Kidney epithelial cell (primary cell): ENCODE measurements at regions not wholly inside any gene's neighbourhood (a gene's known extent, or its start where the extent isn't known, plus 50 kb on each side); places are given as distances from the start of the nearest gene placed in this dataset.

Experiments used
- DNase-seq: peaks from one replicate; pipeline ENCODE4 v3.0.0-alpha.2; 2010; ENCODE audit warnings: low read depth
- H3K27me3 ChIP-seq: 2 replicates; pipeline ENCODE4 v1.6.0; 2011; ENCODE audit warnings: low read length; ENCODE audit not compliant: control insufficient read depth, insufficient read depth
- H3K36me3 ChIP-seq: 2 replicates; pipeline ENCODE4 v1.5.1; 2011; ENCODE audit warnings: low read length; ENCODE audit not compliant: control insufficient read depth, insufficient read depth
- H3K4me3 ChIP-seq: 2 replicates; pipeline ENCODE4 v1.5.1; 2011; ENCODE audit warnings: low read depth, mild to moderate bottlenecking, control low read depth, low read length
- TF ChIP-seq, protein P1 (sequence below): IDR thresholded peaks from 2 replicates; pipeline ENCODE4 v1.5.1; 2011; ENCODE audit warnings: mild to moderate bottlenecking, moderate library complexity, low read length, control low read depth, inconsistent platforms; ENCODE audit not compliant: insufficient read depth, poor library complexity, severe bottlenecking

DNA sequence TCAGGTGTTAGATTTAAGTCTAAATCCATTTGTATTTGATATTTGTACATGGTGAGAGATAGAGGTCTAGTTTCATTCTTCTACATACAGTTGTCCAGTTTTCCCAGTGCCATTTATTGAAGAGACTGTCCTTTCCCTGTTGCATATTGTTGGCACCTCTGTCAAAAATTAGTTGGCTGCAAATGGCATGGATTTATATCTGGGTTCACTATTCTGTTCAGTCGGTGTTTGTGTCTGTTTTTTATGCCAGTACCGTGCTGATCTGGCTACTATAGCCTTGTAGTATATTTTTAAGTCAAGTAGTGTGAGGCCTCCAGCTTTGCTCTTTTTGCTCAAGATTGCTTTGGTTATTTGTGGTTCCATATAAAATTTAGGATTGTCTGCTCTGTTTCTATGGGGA, 176.2 kb upstream of the DMRT1 start:
- Histone ChIP-seq H3K27me3 (no peaks in the 10 kb centered on the region), H3K4me3 (no peak overlapping the region), H3K36me3 (no peaks in the 10 kb centered on the region)
- DNase-seq, result no peak
- TF ChIP-seq, protein P1, sequence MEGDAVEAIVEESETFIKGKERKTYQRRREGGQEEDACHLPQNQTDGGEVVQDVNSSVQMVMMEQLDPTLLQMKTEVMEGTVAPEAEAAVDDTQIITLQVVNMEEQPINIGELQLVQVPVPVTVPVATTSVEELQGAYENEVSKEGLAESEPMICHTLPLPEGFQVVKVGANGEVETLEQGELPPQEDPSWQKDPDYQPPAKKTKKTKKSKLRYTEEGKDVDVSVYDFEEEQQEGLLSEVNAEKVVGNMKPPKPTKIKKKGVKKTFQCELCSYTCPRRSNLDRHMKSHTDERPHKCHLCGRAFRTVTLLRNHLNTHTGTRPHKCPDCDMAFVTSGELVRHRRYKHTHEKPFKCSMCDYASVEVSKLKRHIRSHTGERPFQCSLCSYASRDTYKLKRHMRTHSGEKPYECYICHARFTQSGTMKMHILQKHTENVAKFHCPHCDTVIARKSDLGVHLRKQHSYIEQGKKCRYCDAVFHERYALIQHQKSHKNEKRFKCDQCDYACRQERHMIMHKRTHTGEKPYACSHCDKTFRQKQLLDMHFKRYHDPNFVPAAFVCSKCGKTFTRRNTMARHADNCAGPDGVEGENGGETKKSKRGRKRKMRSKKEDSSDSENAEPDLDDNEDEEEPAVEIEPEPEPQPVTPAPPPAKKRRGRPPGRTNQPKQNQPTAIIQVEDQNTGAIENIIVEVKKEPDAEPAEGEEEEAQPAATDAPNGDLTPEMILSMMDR, result no peak

DNA sequence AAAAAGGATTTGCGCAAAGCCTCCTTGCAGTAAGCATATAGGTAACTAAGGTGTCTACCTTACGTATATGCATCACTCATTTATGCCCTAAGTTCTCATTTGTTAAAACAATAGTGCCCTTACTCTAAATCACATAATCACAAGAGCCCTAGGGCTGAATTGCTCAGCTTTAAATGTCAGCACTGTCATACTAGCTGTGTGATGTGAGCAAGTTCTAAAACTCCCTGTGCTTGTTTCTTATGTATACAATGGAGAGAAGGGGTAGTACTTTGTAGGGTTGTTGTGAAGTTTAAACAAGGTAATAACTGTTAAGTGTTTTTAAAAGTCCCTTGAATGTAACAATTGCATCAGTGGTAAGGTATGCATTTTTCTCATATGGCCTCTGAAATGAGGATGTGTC, 169.5 kb upstream of the DMRT1 start:
- DNase-seq, result no peak
- Histone ChIP-seq H3K4me3 (no peak overlapping the region), H3K36me3 (no peaks in the 10 kb centered on the region), H3K27me3 (no peaks in the 10 kb centered on the region)
- TF ChIP-seq, protein P1, result no peak

DNA sequence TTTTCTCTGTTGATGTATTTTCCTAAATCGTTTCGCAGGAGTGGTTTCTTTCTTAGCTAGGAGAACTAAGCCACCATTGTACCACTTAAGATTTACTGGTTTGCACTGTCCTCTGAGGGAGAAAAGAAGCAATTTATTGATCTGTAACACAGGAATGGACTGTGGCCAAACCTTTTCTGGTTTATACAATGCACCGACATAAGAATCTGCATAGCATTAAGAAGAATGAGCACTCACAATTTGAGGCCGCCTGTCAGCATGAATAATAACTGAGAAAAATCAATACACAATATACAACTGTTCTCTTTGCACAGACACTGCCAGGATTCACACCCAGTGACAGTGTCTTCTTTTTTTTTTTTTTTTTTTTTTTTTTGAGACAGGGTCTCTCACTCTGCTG, 168.6 kb upstream of the DMRT1 start:
- H3K27me3 ChIP-seq, result no peaks in the 10 kb centered on the region
- no peak for DNase-seq
- TF ChIP-seq, protein P1, result no peak

DNA sequence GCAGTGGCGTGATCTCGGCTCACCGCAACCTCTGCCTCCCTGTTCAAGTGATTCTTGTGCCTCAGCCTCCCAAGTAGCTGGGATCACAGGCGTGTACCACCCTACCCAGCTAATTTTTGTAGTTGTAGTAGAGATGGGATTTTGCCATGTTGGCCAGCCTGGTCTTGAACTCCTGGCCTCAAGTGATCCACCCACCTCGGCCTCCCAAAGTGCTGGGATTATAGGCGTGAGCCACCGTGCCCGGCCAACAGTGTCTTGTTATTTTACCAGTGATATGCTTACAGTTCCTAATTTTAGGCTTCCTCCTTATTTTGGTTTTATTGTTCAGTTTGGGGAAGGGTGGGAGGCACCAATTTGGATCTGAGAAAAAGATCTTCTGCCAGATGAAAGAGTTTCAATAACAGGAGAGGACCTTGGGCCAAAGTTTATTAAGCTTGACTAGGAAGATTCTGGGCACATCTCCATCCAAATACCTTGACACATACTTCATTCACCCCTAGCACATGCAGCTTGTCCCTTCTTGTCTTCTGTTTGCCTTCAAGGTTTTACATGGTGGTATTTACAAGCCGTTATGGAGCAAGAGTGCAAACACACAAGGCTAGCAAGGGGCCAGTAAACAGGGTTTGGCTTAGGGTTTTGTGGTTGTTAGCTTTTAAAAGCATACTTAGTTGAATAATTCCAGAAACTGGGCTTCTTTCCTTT, 168.1 kb upstream of the DMRT1 start:
- Histone ChIP-seq H3K36me3 (no peaks in the 10 kb centered on the region), H3K27me3 (no peaks in the 10 kb centered on the region), H3K4me3 (no peak overlapping the region)
- TF ChIP-seq, protein P1, result no peak
- DNase-seq, result no peak

More for the DNA sequence above, 168.6 kb upstream of the DMRT1 start:
- Histone ChIP-seq H3K36me3 (no peaks in the 10 kb centered on the region), H3K4me3 (no peak overlapping the region)

DNA sequence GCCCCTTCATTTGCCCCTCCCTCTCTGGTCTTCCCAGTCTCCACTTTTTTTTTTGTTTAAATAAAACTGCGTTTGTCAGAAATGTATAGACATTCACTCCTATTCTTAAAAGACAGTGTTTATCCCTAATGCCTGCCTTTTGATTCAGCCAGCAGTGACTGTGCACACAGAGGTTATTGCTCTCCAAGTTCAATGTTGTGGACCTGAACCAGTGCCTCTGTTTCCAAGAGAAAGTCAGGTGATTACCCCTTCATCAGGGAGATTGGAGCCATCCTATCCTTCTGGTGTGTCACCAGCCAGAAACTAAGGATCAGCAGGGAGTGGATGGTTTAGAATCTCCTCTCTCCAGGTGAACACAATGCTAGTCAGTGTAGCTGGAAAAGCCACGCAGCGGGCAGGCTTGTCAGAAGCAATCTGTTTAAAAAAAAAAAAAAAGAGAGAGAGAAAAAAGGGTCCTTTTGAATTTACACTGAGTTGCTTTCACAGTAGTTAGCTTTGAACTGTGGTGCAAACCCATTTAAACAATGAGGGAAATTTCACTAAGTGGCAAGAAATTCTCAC, 167.5 kb upstream of the DMRT1 start:
- Histone ChIP-seq H3K27me3 (no peaks in the 10 kb centered on the region), H3K4me3 (no peak overlapping the region), H3K36me3 (no peaks in the 10 kb centered on the region)
- DNase-seq, result no peak
- TF ChIP-seq, protein P1, result no peak
